GM23338 (cell line): ENCODE measurements at regions not wholly inside any gene's neighbourhood (a gene's known extent, or its start where the extent isn't known, plus 50 kb on each side); places are given as distances from the start of the nearest gene placed in this dataset.

Experiments
- ATAC-seq: fragments of 200-7000 bp; cut with Tn5 transposase; 3 replicates; pipeline ENCODE4 v1.9.1; 2020
- DNase-seq: peaks from one replicate; pipeline ENCODE4 v3.0.0-alpha.2; 2015; ENCODE audit warnings: low spot score
- H2AFZ ChIP-seq: fragments of 200-600 bp; sonication (generic); 2 replicates; pipeline ENCODE4 v1.8.0; 2016; ENCODE audit warnings: antibody characterized with exemption, mild to moderate bottlenecking, moderate library complexity
- H3F3A ChIP-seq: fragments of 200-600 bp; sonication (generic); replicated peaks from 2 replicates; pipeline ENCODE4 v1.8.0; 2017; ENCODE audit warnings: antibody characterized with exemption, mixed run types, low read depth
- H3K27ac ChIP-seq: fragments of 200-600 bp; sonication (generic); 2 replicates; pipeline ENCODE4 v1.6.1; 2016; ENCODE audit warnings: low read depth
- H3K27me3 ChIP-seq: fragments of 200-600 bp; sonication (generic); 2 replicates; pipeline ENCODE4 v1.8.0; 2016; ENCODE audit warnings: mild to moderate bottlenecking, mixed run types, moderate library complexity; ENCODE audit not compliant: insufficient read depth
- H3K36me3 ChIP-seq: fragments of 200-600 bp; sonication (generic); 2 replicates; pipeline ENCODE4 v1.8.0; 2016; ENCODE audit warnings: mild to moderate bottlenecking; ENCODE audit not compliant: insufficient read depth
- H3K4me1 ChIP-seq: fragments of 200-600 bp; sonication (generic); 2 replicates; pipeline ENCODE4 v1.8.0; 2016; ENCODE audit warnings: mild to moderate bottlenecking, moderate library complexity; ENCODE audit not compliant: insufficient read depth
- H3K4me2 ChIP-seq: fragments of 200-600 bp; sonication (generic); 2 replicates; pipeline ENCODE4 v1.7.1; 2017; ENCODE audit warnings: mixed run types
- H3K4me3 ChIP-seq: fragments of 200-600 bp; sonication (generic); 2 replicates; pipeline ENCODE4 v1.6.1; 2016; ENCODE audit warnings: mixed run types
- H3K79me2 ChIP-seq: fragments of 200-600 bp; sonication (generic); replicated peaks from 2 replicates; pipeline ENCODE4 v1.8.0; 2017; ENCODE audit warnings: mild to moderate bottlenecking; ENCODE audit not compliant: insufficient read depth
- H3K9me2 ChIP-seq: fragments of 200-600 bp; sonication (generic); 2 replicates; pipeline ENCODE4 v1.8.0; 2017; ENCODE audit not compliant: insufficient read depth
- H4K20me1 ChIP-seq: fragments of 200-600 bp; sonication (generic); replicated peaks from 2 replicates; pipeline ENCODE4 v1.8.0; 2017; ENCODE audit warnings: mild to moderate bottlenecking; ENCODE audit not compliant: insufficient read depth
- H3K27ac Mint-ChIP-seq: 2 replicates; pipeline ENCODE4 v1.8.0; 2020; ENCODE audit warnings: inconsistent platforms, mild to moderate bottlenecking, moderate library complexity, mixed read lengths
- H3K27me3 Mint-ChIP-seq: 3 replicates; pipeline ENCODE4 v1.8.0; 2022; ENCODE audit warnings: low read depth, mild to moderate bottlenecking, moderate library complexity, mixed read lengths, inconsistent platforms; ENCODE audit not compliant: insufficient read depth, poor library complexity
- H3K36me3 Mint-ChIP-seq: 3 replicates; pipeline ENCODE4 v1.8.0; 2021; ENCODE audit warnings: low read depth, mild to moderate bottlenecking, inconsistent platforms, moderate library complexity, mixed read lengths
- H3K4me1 Mint-ChIP-seq: 3 replicates; pipeline ENCODE4 v1.8.0; 2020; ENCODE audit warnings: mild to moderate bottlenecking, inconsistent platforms, mixed read lengths
- H3K4me3 Mint-ChIP-seq: 3 replicates; pipeline ENCODE4 v1.8.0; 2021; ENCODE audit warnings: moderate library complexity, mild to moderate bottlenecking, inconsistent platforms, mixed read lengths
- H3K9me3 Mint-ChIP-seq: 3 replicates; pipeline ENCODE4 v1.8.0; 2020; ENCODE audit warnings: moderate library complexity, mild to moderate bottlenecking, inconsistent platforms, mixed read lengths
- CREB1 ChIP-seq: fragments of 250-450 bp; sonication (Bioruptor Pico); IDR thresholded peaks from 2 replicates; pipeline ENCODE4 v1.5.0; 2020; ENCODE audit warnings: low read depth, mild to moderate bottlenecking, moderate library complexity
- CTCF ChIP-seq, 2 experiments: fragments of 200-600 bp in 1 of 2; sonication (generic) in 1 of 2; conservative IDR thresholded peaks; 2 replicates each; pipeline versions ENCODE4 v1.5.1 to v1.6.1; 2016 to 2017; ENCODE audit warnings: antibody characterized with exemption in 2 of 2, low read depth in 2 of 2, mild to moderate bottlenecking in 2 of 2, moderate library complexity in 1 of 2
- EZH2 ChIP-seq: fragments of 200-600 bp; sonication (generic); IDR thresholded peaks from one replicate; pipeline ENCODE4 v1.8.0; 2017; ENCODE audit warnings: antibody characterized with exemption, mild to moderate bottlenecking, low read depth; ENCODE audit not compliant: unreplicated experiment
- EZH2phosphoT487 ChIP-seq: fragments of 200-600 bp; sonication (generic); IDR thresholded peaks from one replicate; pipeline ENCODE4 v1.8.1; 2018; ENCODE audit warnings: antibody characterized with exemption; ENCODE audit not compliant: unreplicated experiment
- JUNB ChIP-seq: IDR thresholded peaks from one replicate; pipeline ENCODE4 v1.6.1; 2016; ENCODE audit warnings: antibody characterized with exemption; ENCODE audit not compliant: unreplicated experiment
- NANOG ChIP-seq: IDR thresholded peaks from 2 replicates; pipeline ENCODE4 v1.6.1; 2016; ENCODE audit warnings: antibody characterized with exemption, borderline replicate concordance
- POLR2AphosphoS5 ChIP-seq: IDR thresholded peaks from 2 replicates; pipeline ENCODE4 v1.6.1; 2016; ENCODE audit warnings: antibody characterized with exemption, low read depth
- STAT1 ChIP-seq: IDR thresholded peaks from one replicate; pipeline ENCODE4 v1.6.1; 2016; ENCODE audit warnings: antibody characterized with exemption; ENCODE audit not compliant: unreplicated experiment
- ZNF114 ChIP-seq: fragments of 250-450 bp; sonication (Bioruptor Pico); IDR thresholded peaks from 2 replicates; pipeline ENCODE4 v1.5.0; 2020; ENCODE audit warnings: mild to moderate bottlenecking, moderate library complexity
- ZNF331 ChIP-seq: fragments of 250-450 bp; sonication (Bioruptor Pico); IDR thresholded peaks from 2 replicates; pipeline ENCODE4 v1.5.0; 2020; ENCODE audit warnings: low read depth, mild to moderate bottlenecking, moderate library complexity
- TF ChIP-seq, protein P1 (sequence below): IDR thresholded peaks from one replicate; pipeline ENCODE4 v1.6.1; 2018; ENCODE audit warnings: antibody characterized with exemption; ENCODE audit not compliant: unreplicated experiment
- TF ChIP-seq, protein P2 (sequence below): IDR thresholded peaks from 2 replicates; pipeline ENCODE4 v1.6.1; 2016; ENCODE audit warnings: antibody characterized with exemption
- TF ChIP-seq, protein P3 (sequence below): fragments of 250-450 bp; sonication (Bioruptor Pico); IDR thresholded peaks from 2 replicates; pipeline ENCODE4 v1.5.0; 2020; ENCODE audit warnings: mild to moderate bottlenecking, moderate library complexity

- Mint-ChIP-seq H3K9me3 (no peaks in the 10 kb centered on the region), H3K27ac (no peak overlapping the region), H3K4me3 (no peak overlapping the region), H3K4me1 (peaks cover 11% of the 10 kb centered on the region), H3K27me3 (peaks cover 3% of the 10 kb centered on the region), H3K36me3 (no peaks in the 10 kb centered on the region)
- H3K4me3 ChIP-seq = no peak overlapping the region
- no peak for ATAC-seq
- H3K27ac ChIP-seq = no peak overlapping the region
- H4K20me1 ChIP-seq = no peaks in the 10 kb centered on the region
- no peak overlapping the region for H2AFZ ChIP-seq
- peaks cover 1% of the 10 kb centered on the region; the same call in 1 of the 2 replicates for H3K4me1 ChIP-seq
- H3K9me2 ChIP-seq = 0 out of 2 replicates have a peak, but pooled peaks cover 21% of the 10 kb centered on the region
- no peaks in the 10 kb centered on the region for H3K79me2 ChIP-seq
- no peak for TF ChIP-seq ZNF114 (CRISPR knock-in tag)
- TF ChIP-seq, protein P1, sequence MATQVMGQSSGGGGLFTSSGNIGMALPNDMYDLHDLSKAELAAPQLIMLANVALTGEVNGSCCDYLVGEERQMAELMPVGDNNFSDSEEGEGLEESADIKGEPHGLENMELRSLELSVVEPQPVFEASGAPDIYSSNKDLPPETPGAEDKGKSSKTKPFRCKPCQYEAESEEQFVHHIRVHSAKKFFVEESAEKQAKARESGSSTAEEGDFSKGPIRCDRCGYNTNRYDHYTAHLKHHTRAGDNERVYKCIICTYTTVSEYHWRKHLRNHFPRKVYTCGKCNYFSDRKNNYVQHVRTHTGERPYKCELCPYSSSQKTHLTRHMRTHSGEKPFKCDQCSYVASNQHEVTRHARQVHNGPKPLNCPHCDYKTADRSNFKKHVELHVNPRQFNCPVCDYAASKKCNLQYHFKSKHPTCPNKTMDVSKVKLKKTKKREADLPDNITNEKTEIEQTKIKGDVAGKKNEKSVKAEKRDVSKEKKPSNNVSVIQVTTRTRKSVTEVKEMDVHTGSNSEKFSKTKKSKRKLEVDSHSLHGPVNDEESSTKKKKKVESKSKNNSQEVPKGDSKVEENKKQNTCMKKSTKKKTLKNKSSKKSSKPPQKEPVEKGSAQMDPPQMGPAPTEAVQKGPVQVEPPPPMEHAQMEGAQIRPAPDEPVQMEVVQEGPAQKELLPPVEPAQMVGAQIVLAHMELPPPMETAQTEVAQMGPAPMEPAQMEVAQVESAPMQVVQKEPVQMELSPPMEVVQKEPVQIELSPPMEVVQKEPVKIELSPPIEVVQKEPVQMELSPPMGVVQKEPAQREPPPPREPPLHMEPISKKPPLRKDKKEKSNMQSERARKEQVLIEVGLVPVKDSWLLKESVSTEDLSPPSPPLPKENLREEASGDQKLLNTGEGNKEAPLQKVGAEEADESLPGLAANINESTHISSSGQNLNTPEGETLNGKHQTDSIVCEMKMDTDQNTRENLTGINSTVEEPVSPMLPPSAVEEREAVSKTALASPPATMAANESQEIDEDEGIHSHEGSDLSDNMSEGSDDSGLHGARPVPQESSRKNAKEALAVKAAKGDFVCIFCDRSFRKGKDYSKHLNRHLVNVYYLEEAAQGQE = no peak
- TF ChIP-seq CREB1 (CRISPR knock-in tag) = no peak
- TF ChIP-seq JUNB = no peak
- no peak for TF ChIP-seq EZH2phosphoT487
- TF ChIP-seq POLR2AphosphoS5 = no peak
- TF ChIP-seq NANOG = no peak
- no peak for TF ChIP-seq CTCF (conservative IDR thresholded peaks at IDR 0.05; ENCODE audit: low read depth in 2 of 2)
- TF ChIP-seq EZH2 = no peak
- TF ChIP-seq, protein P2, sequence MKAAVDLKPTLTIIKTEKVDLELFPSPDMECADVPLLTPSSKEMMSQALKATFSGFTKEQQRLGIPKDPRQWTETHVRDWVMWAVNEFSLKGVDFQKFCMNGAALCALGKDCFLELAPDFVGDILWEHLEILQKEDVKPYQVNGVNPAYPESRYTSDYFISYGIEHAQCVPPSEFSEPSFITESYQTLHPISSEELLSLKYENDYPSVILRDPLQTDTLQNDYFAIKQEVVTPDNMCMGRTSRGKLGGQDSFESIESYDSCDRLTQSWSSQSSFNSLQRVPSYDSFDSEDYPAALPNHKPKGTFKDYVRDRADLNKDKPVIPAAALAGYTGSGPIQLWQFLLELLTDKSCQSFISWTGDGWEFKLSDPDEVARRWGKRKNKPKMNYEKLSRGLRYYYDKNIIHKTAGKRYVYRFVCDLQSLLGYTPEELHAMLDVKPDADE = no peak
- TF ChIP-seq, protein P3, sequence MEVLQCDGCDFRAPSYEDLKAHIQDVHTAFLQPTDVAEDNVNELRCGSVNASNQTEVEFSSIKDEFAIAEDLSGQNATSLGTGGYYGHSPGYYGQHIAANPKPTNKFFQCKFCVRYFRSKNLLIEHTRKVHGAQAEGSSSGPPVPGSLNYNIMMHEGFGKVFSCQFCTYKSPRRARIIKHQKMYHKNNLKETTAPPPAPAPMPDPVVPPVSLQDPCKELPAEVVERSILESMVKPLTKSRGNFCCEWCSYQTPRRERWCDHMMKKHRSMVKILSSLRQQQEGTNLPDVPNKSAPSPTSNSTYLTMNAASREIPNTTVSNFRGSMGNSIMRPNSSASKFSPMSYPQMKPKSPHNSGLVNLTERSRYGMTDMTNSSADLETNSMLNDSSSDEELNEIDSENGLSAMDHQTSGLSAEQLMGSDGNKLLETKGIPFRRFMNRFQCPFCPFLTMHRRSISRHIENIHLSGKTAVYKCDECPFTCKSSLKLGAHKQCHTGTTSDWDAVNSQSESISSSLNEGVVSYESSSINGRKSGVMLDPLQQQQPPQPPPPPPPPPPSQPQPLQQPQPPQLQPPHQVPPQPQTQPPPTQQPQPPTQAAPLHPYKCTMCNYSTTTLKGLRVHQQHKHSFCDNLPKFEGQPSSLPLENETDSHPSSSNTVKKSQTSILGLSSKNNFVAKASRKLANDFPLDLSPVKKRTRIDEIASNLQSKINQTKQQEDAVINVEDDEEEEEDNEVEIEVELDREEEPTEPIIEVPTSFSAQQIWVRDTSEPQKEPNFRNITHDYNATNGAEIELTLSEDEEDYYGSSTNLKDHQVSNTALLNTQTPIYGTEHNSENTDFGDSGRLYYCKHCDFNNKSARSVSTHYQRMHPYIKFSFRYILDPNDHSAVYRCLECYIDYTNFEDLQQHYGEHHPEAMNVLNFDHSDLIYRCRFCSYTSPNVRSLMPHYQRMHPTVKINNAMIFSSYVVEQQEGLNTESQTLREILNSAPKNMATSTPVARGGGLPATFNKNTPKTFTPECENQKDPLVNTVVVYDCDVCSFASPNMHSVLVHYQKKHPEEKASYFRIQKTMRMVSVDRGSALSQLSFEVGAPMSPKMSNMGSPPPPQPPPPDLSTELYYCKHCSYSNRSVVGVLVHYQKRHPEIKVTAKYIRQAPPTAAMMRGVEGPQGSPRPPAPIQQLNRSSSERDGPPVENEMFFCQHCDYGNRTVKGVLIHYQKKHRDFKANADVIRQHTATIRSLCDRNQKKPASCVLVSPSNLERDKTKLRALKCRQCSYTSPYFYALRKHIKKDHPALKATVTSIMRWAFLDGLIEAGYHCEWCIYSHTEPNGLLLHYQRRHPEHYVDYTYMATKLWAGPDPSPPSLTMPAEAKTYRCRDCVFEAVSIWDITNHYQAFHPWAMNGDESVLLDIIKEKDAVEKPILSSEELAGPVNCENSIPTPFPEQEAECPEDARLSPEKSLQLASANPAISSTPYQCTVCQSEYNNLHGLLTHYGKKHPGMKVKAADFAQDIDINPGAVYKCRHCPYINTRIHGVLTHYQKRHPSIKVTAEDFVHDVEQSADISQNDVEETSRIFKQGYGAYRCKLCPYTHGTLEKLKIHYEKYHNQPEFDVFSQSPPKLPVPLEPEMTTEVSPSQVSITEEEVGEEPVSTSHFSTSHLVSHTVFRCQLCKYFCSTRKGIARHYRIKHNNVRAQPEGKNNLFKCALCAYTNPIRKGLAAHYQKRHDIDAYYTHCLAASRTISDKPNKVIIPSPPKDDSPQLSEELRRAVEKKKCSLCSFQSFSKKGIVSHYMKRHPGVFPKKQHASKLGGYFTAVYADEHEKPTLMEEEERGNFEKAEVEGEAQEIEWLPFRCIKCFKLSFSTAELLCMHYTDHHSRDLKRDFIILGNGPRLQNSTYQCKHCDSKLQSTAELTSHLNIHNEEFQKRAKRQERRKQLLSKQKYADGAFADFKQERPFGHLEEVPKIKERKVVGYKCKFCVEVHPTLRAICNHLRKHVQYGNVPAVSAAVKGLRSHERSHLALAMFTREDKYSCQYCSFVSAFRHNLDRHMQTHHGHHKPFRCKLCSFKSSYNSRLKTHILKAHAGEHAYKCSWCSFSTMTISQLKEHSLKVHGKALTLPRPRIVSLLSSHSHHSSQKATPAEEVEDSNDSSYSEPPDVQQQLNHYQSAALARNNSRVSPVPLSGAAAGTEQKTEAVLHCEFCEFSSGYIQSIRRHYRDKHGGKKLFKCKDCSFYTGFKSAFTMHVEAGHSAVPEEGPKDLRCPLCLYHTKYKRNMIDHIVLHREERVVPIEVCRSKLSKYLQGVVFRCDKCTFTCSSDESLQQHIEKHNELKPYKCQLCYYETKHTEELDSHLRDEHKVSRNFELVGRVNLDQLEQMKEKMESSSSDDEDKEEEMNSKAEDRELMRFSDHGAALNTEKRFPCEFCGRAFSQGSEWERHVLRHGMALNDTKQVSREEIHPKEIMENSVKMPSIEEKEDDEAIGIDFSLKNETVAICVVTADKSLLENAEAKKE (CRISPR knock-in tag) = no peak
- TF ChIP-seq ZNF331 (CRISPR knock-in tag) = no peak
- TF ChIP-seq STAT1 = no peak
- no peaks in the 10 kb centered on the region for H3F3A ChIP-seq
- H3K36me3 ChIP-seq = no peaks in the 10 kb centered on the region
- H3K4me2 ChIP-seq = no peak overlapping the region
- no peak for DNase-seq
- H3K27me3 ChIP-seq = no peaks in the 10 kb centered on the region
Observed at GRCh38 chr3:124628863-124629262, 101.4 kb upstream of the UMPS start.
